GM08714 (cell line): ENCODE measurements at regions not wholly inside any gene's neighbourhood (a gene's known extent, or its start where the extent isn't known, plus 50 kb on each side); places are given as distances from the start of the nearest gene placed in this dataset.

ENCODE experiments used
- H3K4me3 ChIP-seq: fragments of 200-500 bp; sonication (Bioruptor generic); 2 replicates; pipeline ENCODE4 v1.5.1; 2014; ENCODE audit warnings: mild to moderate bottlenecking, low read length, inconsistent platforms
- ZNF274 ChIP-seq: IDR thresholded peaks from 2 replicates; pipeline ENCODE4 v1.6.1; 2012; ENCODE audit warnings: mild to moderate bottlenecking, low read depth, low read length

DNA sequence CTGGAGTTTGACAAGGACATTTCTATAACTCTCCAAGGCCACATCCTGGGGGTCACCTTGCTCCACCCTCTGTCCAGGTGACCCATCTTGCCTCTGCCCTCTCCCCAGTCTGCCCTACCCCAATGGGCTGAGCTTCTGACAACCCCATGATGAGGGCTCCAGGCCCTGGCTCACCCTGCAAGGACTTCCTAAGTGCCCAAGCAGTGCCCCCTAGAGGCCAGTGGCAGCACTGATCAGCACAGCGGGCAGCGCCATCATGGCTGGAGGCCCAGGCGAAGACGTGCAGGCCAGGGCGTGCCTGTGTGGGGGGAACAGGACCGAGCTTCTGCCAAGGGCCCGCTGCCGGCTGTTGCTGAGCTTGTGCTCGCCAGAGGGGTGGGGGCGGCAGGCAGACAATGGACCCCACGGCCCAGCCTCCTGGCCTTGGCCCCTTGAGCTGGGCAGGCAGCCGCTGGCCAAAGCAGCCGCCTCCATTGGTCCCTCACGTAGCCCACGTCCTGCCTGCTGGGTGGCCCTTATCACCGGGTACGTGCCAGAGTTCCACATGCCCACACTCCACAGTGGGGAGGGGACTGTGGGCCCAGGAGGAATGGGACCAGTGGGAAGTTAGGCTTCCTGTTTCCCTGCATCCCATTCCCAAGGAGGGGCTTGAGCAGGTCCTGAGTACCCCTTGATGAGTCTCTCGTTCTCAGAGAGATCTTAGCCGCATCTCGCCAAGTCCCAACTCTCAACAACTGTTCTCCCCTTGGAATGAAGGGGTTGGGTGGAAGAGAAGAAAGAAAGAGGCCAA, 64.3 kb downstream of the MRPL14 start:
- TF ChIP-seq ZNF274: no peak
- no peak overlapping the region for H3K4me3 ChIP-seq

DNA sequence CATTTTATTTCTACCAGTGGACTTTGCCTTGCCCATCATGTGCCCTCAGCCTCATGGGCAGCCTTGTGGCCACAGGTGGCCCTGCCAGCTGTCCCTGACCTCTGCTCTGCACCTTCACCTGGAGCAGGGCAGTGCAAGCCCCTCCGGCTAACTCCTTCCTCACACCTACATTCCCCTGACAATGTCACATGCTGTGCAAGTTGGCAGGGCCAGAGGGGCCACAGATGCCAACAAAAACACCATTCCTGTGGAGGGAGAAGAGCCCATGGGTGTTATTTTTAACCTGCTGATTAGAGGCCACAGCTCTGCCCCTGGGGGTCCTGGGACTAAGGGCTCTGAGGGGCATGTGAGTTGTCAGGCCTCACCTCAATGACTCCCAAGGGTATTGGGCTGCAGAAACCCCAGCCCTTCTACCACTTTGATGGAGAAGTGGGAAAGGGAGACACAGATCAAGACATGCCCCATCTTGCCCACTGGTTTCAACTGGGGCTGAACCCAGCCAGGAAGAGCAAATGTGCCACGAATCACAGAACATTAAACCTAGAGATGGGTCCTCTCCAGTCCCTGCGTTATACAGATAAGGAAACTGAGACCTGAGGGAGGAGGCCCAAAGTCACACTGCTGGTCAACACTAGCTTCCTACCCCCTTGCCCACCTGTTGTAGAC, 65.0 kb downstream of the MRPL14 start:
- no peak for TF ChIP-seq ZNF274
- H3K4me3 ChIP-seq: no peak overlapping the region

DNA sequence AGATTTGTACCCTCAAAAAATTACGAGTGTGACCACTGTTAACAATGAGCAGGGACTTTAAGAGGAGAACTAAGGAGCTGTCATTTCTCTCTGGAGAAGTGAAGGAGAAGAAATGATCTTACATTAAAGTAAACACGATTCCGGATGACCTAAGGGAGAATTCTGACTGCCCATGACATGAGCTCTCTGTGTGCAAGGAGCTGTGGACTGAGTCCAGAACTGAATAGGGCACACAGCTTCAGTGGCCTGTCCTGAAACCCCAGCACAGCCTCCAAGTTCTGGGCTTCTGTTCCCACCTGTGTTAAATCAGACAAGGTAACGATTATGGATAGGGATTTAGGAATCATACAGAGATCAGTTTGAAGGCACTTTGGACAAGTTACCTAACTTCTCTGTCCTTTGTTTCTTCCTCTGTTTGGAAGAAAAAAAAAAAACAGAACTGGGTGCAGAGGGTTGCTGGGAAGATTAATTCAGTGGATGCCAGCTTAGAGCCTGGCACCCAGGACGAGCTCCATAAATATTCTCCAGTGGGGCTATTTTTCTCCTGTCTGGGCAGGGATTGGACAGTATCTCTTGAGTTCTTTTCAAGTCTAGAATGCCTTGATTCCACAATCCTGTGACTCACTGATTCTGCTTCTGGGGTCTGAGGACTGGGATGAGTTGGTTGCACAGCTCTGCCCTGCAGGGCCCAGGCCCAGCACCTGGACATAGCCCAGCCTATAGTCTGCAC, 65.7 kb downstream of the MRPL14 start:
- no peak overlapping the region for H3K4me3 ChIP-seq
- no peak for TF ChIP-seq ZNF274

DNA sequence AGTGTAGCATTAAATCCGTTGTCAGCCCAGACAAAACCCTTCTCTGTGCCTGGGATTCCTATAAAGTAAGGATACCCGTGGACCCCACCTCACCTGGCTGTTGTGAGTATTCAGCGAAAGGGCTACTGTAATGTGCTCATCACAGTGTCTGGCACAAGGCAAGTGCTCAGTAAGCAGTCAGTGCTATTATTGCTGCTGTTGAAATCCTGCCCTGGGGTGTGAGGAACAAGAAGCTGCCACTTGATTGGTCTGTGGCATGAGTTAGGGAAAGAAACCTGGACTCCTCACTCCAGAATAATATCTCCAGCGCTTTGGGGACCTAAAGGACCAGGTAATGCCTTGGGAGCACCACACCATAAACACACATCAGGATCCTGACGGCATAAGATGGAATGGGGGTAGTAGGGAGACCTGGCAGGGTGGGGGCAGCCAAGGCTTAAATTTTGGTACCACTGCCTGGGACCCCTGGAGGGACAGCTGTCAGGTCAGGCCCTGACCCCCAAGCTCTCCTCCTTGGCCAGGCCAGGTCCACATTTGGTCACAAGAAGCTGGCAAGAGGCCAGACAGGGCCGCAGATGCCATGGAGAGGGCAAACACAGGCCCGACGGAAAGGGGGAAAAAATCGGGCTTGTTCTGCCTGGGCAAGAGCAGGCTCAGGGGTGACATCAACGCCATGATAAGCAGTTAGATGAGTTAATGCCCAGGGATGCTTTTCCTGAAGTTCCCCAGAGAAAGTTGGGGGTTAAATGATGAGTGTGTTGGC, 66.5 kb downstream of the MRPL14 start:
- TF ChIP-seq ZNF274: no peak
- H3K4me3 ChIP-seq: no peak overlapping the region

DNA sequence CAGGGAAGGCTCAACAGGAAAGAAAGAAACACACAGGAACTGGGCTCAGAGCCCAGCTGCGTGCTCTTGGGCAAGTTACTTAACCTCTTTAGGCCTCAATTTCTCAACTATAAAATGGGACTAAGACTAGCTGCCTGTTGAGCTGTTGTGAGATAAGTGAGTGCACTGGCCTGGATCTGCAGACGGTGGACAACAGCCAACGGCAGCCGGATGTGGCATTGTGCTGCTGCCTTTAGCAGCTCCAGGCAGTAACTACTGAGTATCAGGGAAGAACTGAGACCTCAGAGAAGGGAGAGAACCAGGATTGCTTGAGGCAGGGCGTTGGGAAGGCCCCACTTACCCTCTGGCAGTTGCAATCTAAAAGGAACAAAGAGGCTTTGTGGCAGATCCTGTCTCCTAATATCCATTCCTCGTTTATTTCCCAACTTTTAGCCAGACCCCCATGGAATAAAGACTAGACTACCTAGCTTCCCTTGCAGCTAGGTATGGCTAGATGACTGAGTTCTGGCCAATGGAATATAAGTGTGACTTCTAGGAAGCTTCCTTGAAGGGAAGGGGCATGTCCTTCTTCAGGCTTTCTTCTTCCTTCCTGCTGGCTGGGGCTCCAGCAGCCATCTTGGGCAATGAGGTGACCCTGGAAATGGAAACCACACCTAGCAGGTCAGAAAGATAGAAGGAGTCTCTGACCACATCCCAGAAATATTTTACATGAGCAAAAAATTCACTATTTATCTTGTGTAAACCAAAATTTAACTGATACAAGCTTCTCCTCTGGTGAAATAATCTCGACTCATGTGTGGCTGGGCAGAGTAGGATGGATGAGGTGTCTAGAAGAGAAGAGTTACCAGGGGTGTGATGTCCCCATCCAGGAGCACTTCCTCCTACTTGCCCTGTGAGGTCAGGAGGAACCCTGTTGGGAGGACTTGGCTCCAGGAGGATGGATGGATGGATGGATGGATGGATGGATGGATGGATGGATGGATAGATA, 67.6 kb downstream of the MRPL14 start:
- no peak overlapping the region for H3K4me3 ChIP-seq
- no peak for TF ChIP-seq ZNF274

DNA sequence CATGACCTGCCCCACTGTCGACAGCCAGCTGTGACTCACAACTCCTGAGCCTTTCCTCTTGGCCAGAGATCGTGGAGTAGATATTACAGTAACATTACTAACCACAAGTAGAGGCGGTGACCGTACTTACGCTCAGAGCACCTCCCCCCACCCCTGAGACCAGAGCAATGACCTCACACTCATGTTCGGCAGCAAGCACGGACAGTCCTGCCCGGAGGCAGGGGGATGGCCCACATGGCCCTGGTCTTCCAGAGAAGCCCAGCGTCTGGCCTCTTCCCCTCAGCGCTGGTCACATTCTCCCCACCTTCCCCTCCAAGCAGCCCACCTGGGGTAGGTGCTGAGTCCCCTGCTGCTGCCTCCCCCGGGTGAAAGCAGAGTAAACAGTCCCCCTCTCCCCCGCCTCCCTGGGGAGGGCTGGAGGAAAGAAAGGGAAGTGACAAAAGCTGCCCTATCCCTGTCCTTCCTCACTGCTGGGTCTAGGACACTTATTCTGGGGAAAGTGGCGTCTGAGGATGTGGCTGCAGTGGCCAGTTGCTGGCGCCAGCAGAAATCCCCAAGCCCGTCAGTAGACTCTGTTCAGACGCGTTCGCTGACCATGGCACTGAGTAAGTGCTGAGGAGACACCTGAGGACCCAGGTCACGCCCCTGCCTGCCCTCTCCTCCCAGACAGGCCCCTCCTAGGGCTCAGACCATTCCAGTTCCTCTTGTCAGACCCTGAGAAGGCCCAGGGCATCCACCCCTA, 68.5 kb downstream of the MRPL14 start:
- no peak for TF ChIP-seq ZNF274
- H3K4me3 ChIP-seq: no peak overlapping the region

DNA sequence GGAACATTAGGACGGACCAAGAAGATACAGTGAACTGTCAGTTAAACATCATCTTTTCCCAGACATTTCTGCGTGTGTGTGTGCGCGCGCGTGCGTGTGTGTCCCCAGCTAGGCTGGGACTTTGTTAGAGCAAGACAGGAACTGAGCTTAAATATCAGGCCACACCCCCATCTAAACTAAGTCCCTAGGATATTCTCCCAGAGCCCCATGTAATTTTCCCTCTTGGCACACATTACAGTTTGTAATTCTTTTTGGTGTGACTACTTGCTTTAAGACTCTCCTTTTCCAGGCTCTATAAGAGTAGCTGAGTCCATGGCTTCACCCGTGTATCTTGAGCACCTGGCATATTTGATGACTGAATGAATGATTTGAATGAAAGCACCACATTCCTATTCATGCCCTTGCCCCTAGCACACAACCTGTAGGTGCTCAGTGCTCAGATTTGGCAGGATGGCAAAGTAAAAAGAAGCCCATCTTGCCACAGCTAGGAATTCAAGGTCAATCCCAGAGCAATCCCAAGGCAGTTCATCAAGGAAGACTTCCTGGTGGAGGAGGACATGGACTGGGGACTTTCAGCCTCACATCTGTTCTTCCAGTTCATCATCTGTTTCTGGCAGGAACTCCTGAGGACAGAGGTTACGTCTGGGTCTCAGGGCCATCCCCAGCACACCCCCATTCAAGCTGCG, 69.2 kb downstream of the MRPL14 start:
- H3K4me3 ChIP-seq: no peak overlapping the region
- TF ChIP-seq ZNF274: no peak

DNA sequence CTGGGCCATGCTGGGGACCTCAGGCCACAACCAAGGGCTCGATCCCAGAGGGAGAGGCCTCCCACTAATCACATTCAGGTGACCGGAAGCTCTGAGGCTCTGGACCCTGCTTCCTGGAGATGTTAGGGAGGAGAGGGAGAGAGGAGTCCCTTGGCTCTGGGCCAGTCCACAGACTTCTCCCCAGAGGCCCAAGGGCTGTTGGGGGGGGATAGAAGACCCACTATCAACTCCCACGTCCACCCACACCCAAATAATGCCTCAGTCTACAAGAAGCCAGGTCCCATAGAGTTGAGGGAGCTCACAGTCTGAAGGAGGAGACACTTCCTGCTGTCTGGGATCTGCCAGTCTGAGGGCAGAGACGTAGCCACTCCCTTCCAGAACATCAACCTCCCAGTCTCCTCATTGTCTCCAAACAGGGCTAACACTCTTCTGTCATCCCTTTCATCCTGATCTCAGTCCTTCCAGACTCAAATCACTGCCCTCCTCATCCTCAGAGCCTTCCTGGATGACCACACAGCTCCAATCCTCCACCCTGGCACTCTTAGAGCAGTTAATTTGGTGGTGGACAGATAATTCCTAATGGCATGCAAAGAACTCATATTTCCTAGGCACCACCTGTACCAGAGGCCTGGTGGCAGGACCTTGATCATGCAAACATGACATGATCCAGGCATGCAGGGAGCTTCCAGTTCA, 69.9 kb downstream of the MRPL14 start:
- no peak for TF ChIP-seq ZNF274
- H3K4me3 ChIP-seq: no peak overlapping the region

DNA sequence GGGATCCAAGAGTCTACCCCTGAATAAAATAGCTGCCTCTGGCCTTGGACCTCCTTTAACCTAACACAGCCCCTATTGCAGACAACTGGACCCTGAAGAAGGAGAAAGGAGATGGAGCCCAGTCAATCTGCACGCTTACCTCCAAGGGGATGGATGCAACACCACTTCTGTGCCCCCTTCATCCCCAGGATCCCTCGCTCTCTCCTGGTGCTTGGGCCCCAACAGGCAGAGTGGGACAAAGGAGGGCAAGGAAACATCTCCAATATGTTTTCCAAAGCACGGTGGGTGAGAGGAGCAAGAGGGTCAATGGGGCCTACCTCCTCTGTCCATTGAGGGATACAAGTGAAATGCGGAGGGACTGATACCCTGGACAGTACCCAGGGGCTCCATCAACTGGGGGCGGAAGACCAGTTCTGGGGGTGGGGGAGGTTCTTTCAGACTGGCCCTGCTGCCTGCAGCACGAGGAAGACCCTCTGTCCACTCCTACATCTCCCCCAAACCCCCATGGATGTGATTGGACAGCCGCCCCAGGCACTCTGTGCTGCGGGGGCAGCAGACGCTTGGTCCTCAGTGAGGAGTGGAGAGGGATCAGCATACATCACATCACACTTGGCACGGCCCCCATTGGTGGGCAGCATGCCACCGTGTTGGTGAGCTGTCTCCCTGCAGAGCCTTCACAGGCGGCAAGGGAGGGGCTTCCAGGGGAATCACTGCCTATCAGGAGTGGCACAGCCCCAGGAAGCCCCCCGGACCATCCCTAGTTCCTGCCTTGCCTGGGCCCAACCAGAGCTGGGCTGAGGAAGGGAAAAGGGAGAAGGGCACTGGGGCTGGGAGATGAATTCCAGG, 70.6 kb downstream of the MRPL14 start:
- TF ChIP-seq ZNF274: no peak
- no peak overlapping the region for H3K4me3 ChIP-seq

DNA sequence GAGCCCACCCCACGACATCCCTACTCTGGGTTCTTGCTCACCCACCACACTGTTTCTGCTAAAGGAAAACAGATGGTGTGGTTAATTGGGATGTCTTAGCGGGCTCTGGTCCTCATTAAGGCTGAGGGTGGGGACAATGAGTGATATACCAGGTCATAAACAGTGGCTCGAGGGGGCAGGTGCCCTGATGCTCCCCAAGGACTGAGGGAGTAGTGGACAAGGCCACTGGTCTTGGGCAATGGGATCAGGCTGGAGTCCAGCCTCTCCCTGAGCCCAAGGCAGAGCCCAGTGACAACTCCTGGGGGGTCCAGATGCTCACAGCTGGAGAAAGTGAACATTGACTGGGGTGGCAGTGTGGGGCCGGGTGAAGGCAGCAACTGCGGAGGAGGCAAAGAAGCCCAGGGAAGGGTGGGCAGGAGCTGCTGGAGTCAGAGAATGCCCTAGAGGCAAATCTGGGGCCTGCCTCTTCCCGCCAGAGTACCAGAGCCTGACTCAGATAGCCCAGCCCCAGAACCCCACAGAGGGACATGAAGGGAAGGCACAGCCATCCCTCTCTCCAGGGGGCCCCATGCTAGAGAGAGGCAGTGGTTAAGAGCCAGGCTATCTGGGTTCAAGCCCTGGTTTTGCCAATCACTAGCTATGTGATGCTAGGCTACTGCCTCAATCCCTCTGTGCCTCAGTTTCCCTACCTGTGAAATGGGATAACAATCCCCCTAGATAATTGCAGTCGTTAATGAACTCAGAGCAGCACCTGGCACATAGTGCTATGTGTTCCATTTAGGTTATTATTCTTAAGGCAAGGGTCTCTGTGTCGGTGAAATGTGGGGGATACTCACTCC, 72.3 kb downstream of the MRPL14 start:
- no peak for TF ChIP-seq ZNF274
- no peak overlapping the region for H3K4me3 ChIP-seq
